ENCODE measurements at regions not wholly inside any gene's neighbourhood (a gene's known extent, or its start where the extent isn't known, plus 50 kb on each side); places are given as distances from the start of the nearest gene placed in this dataset.

GRCh38 chr12:89984846-89985245 is 276.2 kb upstream of the ATP2B1 start:
- no peak for DNase-seq

- DNase-seq, result peak in 3 of 4 experiments; percentile 11 to 49 (median 33)
Measured at GRCh38 chr12:89983622-89984021, 275.0 kb upstream of the ATP2B1 start.

GRCh38 chr12:89980236-89980635 is 271.6 kb upstream of the ATP2B1 start:
- DNase-seq, result peak; percentile 78 to 92 (median 86)

- no peak for DNase-seq
Measured at GRCh38 chr12:89977405-89978085, 268.9 kb upstream of the ATP2B1 start.

GRCh38 chr12:89976866-89977265 is 268.2 kb upstream of the ATP2B1 start:
- DNase-seq, result no peak

GRCh38 chr12:89975574-89975973 is 266.9 kb upstream of the ATP2B1 start:
- DNase-seq, result peak in 2 of 4 experiments; percentile 19 to 45

GRCh38 chr12:89971880-89972279 is 263.2 kb upstream of the ATP2B1 start:
- DNase-seq, result peak; percentile 18 to 72 (median 56)

GRCh38 chr12:89970722-89971121 is 262.1 kb upstream of the ATP2B1 start:
- DNase-seq, result no peak

GRCh38 chr12:89969093-89969492 is 260.5 kb upstream of the ATP2B1 start:
- no peak for DNase-seq

- peak; percentile 53 to 79 (median 66) for DNase-seq
Measured at GRCh38 chr12:89968151-89968700, 259.6 kb upstream of the ATP2B1 start.

- no peak for DNase-seq
Measured at GRCh38 chr12:89966495-89967240, 258.0 kb upstream of the ATP2B1 start.

GRCh38 chr12:89965993-89966392 is 257.4 kb upstream of the ATP2B1 start:
- no peak for DNase-seq

- peak in 2 of 4 experiments; percentile 19 to 30 for DNase-seq
Measured at GRCh38 chr12:89962648-89963047, 254.0 kb upstream of the ATP2B1 start.

GRCh38 chr12:89960607-89961394 is 252.2 kb upstream of the ATP2B1 start:
- DNase-seq, result peak in 3 of 4 experiments; percentile 25 to 31 (median 28)

GRCh38 chr12:89960011-89960507 is 251.4 kb upstream of the ATP2B1 start:
- DNase-seq, result peak; percentile 67 to 89 (median 80)

- no peak for DNase-seq
Measured at GRCh38 chr12:89959179-89959578, 250.5 kb upstream of the ATP2B1 start.

- DNase-seq, result no peak
Measured at GRCh38 chr12:89954259-89954658, 245.6 kb upstream of the ATP2B1 start.

GRCh38 chr12:89951694-89952060 is 243.0 kb upstream of the ATP2B1 start:
- DNase-seq, result no peak

- no peak for DNase-seq
Measured at GRCh38 chr12:89951050-89951693, 242.5 kb upstream of the ATP2B1 start.

- no peak for DNase-seq
Measured at GRCh38 chr12:89950421-89950820, 241.8 kb upstream of the ATP2B1 start.

GRCh38 chr12:89949457-89950195 is 241.0 kb upstream of the ATP2B1 start:
- peak; percentile 21 to 51 (median 36) for DNase-seq

Data from suppressor macrophage (primary cell).